Tibial nerve (tissue), 4 donors: ENCODE measurements at regions not wholly inside any gene's neighbourhood (a gene's known extent, or its start where the extent isn't known, plus 50 kb on each side); places are given as distances from the start of the nearest gene placed in this dataset.

Experiments
- DNase-seq, 2 donors: peaks; one replicate each; pipeline ENCODE4 v3.0.0-alpha.2; 2019; ENCODE audit warnings: low spot score in 2 of 2
- H3K27ac ChIP-seq, 4 donors: fragments of 200-600 bp; sonication (generic) in 3 of 4; one replicate each; pipeline ENCODE4 v1.5.1; 2017 to 2019; ENCODE audit warnings: mild to moderate bottlenecking in 1 of 4
- H3K27me3 ChIP-seq, 2 donors: fragments of 200-600 bp; sonication (generic) in 1 of 2; one replicate each; pipeline versions ENCODE4 v1.5.1 to v1.6.0; 2017 to 2019
- H3K36me3 ChIP-seq, 3 donors: fragments of 200-600 bp; sonication (generic); one replicate each; pipeline ENCODE4 v1.5.1; 2018 to 2019
- H3K4me1 ChIP-seq, 4 donors: fragments of 200-600 bp; sonication (generic) in 3 of 4; one replicate each; pipeline ENCODE4 v1.5.1; 2017 to 2019
- H3K4me3 ChIP-seq, 4 donors: fragments of 200-600 bp; sonication (generic) in 3 of 4; one replicate each; pipeline ENCODE4 v1.5.1; 2017 to 2019; ENCODE audit warnings: mild to moderate bottlenecking in 1 of 4, moderate library complexity in 1 of 4
- H3K9me3 ChIP-seq, 4 donors: fragments of 200-600 bp; sonication (generic) in 3 of 4; one replicate each; pipeline ENCODE4 v1.5.1; 2017 to 2019
- CTCF ChIP-seq, 5 experiments: fragments of 200-600 bp in 3 of 5; fragments of 450-650 bp in 2 of 5; sonication (generic) in 3 of 5; IDR thresholded peaks; one replicate each; pipeline ENCODE4 v1.5.1; 2016 to 2019; ENCODE audit warnings: antibody characterized with exemption in 5 of 5, mild to moderate bottlenecking in 3 of 5, moderate library complexity in 2 of 5
- EP300 ChIP-seq, 2 donors: sonication (generic); formaldehyde crosslinking; IDR thresholded peaks; one replicate each; pipeline ENCODE4 v1.6.1; 2017; ENCODE audit warnings: antibody characterized with exemption in 2 of 2, mild to moderate bottlenecking in 1 of 2
- POLR2A ChIP-seq, 2 donors: fragments of 450-650 bp; IDR thresholded peaks; one replicate each; pipeline ENCODE4 v1.6.1; 2017; ENCODE audit warnings: antibody characterized with exemption in 2 of 2, mild to moderate bottlenecking in 2 of 2, moderate library complexity in 2 of 2
- WGBS, 2 donors: methylation state at CpG; one replicate each; pipeline ENCODE4 v1.1.5; 2018; 5-methylcytosine and 5-hydroxymethylcytosine counted together

GRCh38 chr13:103540382-103540765, 474.2 kb upstream of the SLC10A2 start:
- Histone ChIP-seq H3K4me1 (no peaks in the 10 kb centered on the region), H3K9me3 (peaks cover 0 to 8% (median 0%) of the 10 kb centered on the region in 4 donors), H3K4me3 (no peak overlapping the region), H3K36me3 (no peaks in the 10 kb centered on the region), H3K27me3 (no peaks in the 10 kb centered on the region), H3K27ac (no peak overlapping the region)
- TF ChIP-seq POLR2A (IDR thresholded peaks at IDR 0.05): no peak
- TF ChIP-seq CTCF (IDR thresholded peaks at IDR 0.05): no peak
- no peak for TF ChIP-seq EP300 (IDR thresholded peaks at IDR 0.05)
- no peak for DNase-seq
- 80 to 90% methylated on average over 1 of the region's 1 CpG for WGBS, 2 donors

- no peak overlapping the region for H3K27ac ChIP-seq
- peaks cover 0 to 8% (median 0%) of the 10 kb centered on the region in 4 donors for H3K9me3 ChIP-seq
- WGBS, 2 donors: 85 to 91% methylated on average over 4 of the region's 4 CpGs
- H3K4me3 ChIP-seq: no peak overlapping the region
- no peak for DNase-seq
- H3K36me3 ChIP-seq: no peaks in the 10 kb centered on the region
- H3K4me1 ChIP-seq: no peaks in the 10 kb centered on the region
- no peaks in the 10 kb centered on the region for H3K27me3 ChIP-seq
- TF ChIP-seq POLR2A (IDR thresholded peaks at IDR 0.05): no peak
- TF ChIP-seq CTCF (IDR thresholded peaks at IDR 0.05): no peak
- TF ChIP-seq EP300 (IDR thresholded peaks at IDR 0.05): no peak
Measured at GRCh38 chr13:103539721-103540381, 473.6 kb upstream of the SLC10A2 start.

GRCh38 chr13:103539265-103539664, 473.0 kb upstream of the SLC10A2 start:
- Histone ChIP-seq H3K4me3 (no peak overlapping the region), H3K9me3 (peaks cover 0 to 2% (median 0%) of the 10 kb centered on the region in 4 donors), H3K27me3 (no peaks in the 10 kb centered on the region), H3K36me3 (no peaks in the 10 kb centered on the region), H3K4me1 (no peaks in the 10 kb centered on the region), H3K27ac (no peak overlapping the region)
- TF ChIP-seq CTCF (IDR thresholded peaks at IDR 0.05) (no peak), POLR2A (IDR thresholded peaks at IDR 0.05) (no peak), EP300 (IDR thresholded peaks at IDR 0.05) (no peak)
- no peak for DNase-seq
- 24 to 30% methylated on average over 3 of the region's 3 CpGs for WGBS, 2 donors

GRCh38 chr13:103537616-103538015, 471.4 kb upstream of the SLC10A2 start:
- 85 to 97% methylated on average over 3 of the region's 3 CpGs for WGBS, 2 donors
- Histone ChIP-seq H3K4me3 (no peak overlapping the region), H3K27me3 (no peaks in the 10 kb centered on the region), H3K9me3 (no peaks in the 10 kb centered on the region), H3K4me1 (no peaks in the 10 kb centered on the region), H3K27ac (no peak overlapping the region), H3K36me3 (no peaks in the 10 kb centered on the region)
- no peak for DNase-seq
- TF ChIP-seq EP300 (IDR thresholded peaks at IDR 0.05) (no peak), POLR2A (IDR thresholded peaks at IDR 0.05) (no peak), CTCF (IDR thresholded peaks at IDR 0.05) (no peak)

GRCh38 chr13:103531278-103531677, 465.1 kb upstream of the SLC10A2 start:
- Histone ChIP-seq H3K9me3 (no peaks in the 10 kb centered on the region), H3K4me3 (no peak overlapping the region), H3K27me3 (no peaks in the 10 kb centered on the region), H3K36me3 (no peaks in the 10 kb centered on the region), H3K27ac (no peak overlapping the region), H3K4me1 (no peaks in the 10 kb centered on the region)
- WGBS, 2 donors: 68 to 81% methylated on average over 1 of the region's 1 CpG
- TF ChIP-seq EP300 (IDR thresholded peaks at IDR 0.05): no peak
- TF ChIP-seq CTCF (IDR thresholded peaks at IDR 0.05): no peak
- TF ChIP-seq POLR2A (IDR thresholded peaks at IDR 0.05): no peak
- DNase-seq: no peak
